Body of pancreas (tissue), 4 donors: ENCODE measurements at regions not wholly inside any gene's neighbourhood (a gene's known extent, or its start where the extent isn't known, plus 50 kb on each side); places are given as distances from the start of the nearest gene placed in this dataset.

ENCODE experiments used
- POLR2A ChIP-seq, 3 donors: fragments of 450-650 bp; IDR thresholded peaks; one replicate each; pipeline ENCODE4 v1.6.1; 2016; ENCODE audit warnings: antibody characterized with exemption in 3 of 3, mild to moderate bottlenecking in 2 of 3
- TF ChIP-seq, protein P1 (sequence below), 7 experiments: fragments of 450-650 bp in 4 of 7; fragments of 200-600 bp in 3 of 7; sonication (generic) in 3 of 7; IDR thresholded peaks; one replicate each; pipeline ENCODE4 v1.5.1; 2016 to 2019; ENCODE audit warnings: antibody characterized with exemption in 7 of 7

GRCh38 chr10:33547976-33548375, 213.5 kb upstream of the NRP1 start:
- TF ChIP-seq POLR2A (IDR thresholded peaks at IDR 0.05), result no peak
- TF ChIP-seq, protein P1, sequence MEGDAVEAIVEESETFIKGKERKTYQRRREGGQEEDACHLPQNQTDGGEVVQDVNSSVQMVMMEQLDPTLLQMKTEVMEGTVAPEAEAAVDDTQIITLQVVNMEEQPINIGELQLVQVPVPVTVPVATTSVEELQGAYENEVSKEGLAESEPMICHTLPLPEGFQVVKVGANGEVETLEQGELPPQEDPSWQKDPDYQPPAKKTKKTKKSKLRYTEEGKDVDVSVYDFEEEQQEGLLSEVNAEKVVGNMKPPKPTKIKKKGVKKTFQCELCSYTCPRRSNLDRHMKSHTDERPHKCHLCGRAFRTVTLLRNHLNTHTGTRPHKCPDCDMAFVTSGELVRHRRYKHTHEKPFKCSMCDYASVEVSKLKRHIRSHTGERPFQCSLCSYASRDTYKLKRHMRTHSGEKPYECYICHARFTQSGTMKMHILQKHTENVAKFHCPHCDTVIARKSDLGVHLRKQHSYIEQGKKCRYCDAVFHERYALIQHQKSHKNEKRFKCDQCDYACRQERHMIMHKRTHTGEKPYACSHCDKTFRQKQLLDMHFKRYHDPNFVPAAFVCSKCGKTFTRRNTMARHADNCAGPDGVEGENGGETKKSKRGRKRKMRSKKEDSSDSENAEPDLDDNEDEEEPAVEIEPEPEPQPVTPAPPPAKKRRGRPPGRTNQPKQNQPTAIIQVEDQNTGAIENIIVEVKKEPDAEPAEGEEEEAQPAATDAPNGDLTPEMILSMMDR (IDR thresholded peaks at IDR 0.05), result no peak
